HCT116 (cell line): ENCODE measurements at regions not wholly inside any gene's neighbourhood (a gene's known extent, or its start where the extent isn't known, plus 50 kb on each side); places are given as distances from the start of the nearest gene placed in this dataset.

ENCODE experiments used
- ATAC-seq: fragments of 200-7000 bp; cut with Tn5 transposase; 2 replicates; pipeline ENCODE4 v1.9.1; 2020; ENCODE audit warnings: mild to moderate bottlenecking, moderate library complexity
- BruUV-seq: library from RNA; stranded (reverse); fragments of 400-500 nt; replicated peaks from 2 replicates; lab custom pipeline; 2021; lab: Mats Ljungman, UMichigan
- CTCF ChIA-PET: fragments of 300-600 bp; sonication (Branson Sonifier 250); formaldehyde crosslinking; loops from one replicate; lab custom pipeline; 2021; ENCODE audit warnings: antibody characterized with exemption; lab: Charles Lee
- POLR2A ChIA-PET: fragments of 300-600, 350-600 bp; sonication (Branson Sonifier 250); formaldehyde crosslinking; loops from one replicate; lab custom pipeline; 2021; ENCODE audit warnings: antibody characterized with exemption; lab: Charles Lee
- RAD21 ChIA-PET, 2 experiments: fragments of 300-600 bp; sonication (Branson Sonifier 250); formaldehyde crosslinking; loops; one replicate each; lab custom pipeline; 2023; ENCODE audit warnings: low total read pairs in 2 of 2; ENCODE audit not compliant: uncharacterized antibody in 2 of 2, unreplicated experiment in 2 of 2, low non-redundant PET in 1 of 2; lab: Charles Lee
- DNase-seq: peaks from one replicate; pipeline ENCODE4 v3.0.0-alpha.2; 2010; ENCODE audit warnings: low read depth, low spot score
- H2AFZ ChIP-seq: fragments of 200-600 bp; shearing (Covaris generic), sonication (generic); 2 replicates; pipeline ENCODE4 v1.6.1; 2017; ENCODE audit warnings: low read depth, mixed run types, mixed read lengths, antibody characterized with exemption, low read length; ENCODE audit not compliant: poor library complexity, severe bottlenecking
- H3K27ac ChIP-seq: 2 replicates; pipeline ENCODE4 v1.5.1; 2012; ENCODE audit warnings: low read depth, low read length
- H3K27me3 ChIP-seq: fragments of 200-600 bp; sonication (generic); 2 replicates; pipeline ENCODE4 v1.6.1; 2016; ENCODE audit warnings: mixed run types, low read length, mixed read lengths; ENCODE audit not compliant: insufficient read depth
- H3K36me3 ChIP-seq, 2 experiments: fragments of 200-500 bp in 1 of 2; fragments of 200-600 bp in 1 of 2; sonication (Bioruptor generic) in 1 of 2; sonication (generic) in 1 of 2; 2 replicates each; pipeline versions ENCODE4 v1.5.1 to v1.6.1; 2014 to 2016; ENCODE audit warnings: low read length in 2 of 2, inconsistent platforms in 1 of 2, mixed read lengths in 1 of 2, mixed run types in 1 of 2; ENCODE audit not compliant: insufficient read depth in 2 of 2, control insufficient read depth in 1 of 2
- H3K4me1 ChIP-seq, 2 experiments: fragments of 200-600 bp in 1 of 2; sonication (generic) in 1 of 2; 2 replicates each; pipeline versions ENCODE4 v1.5.1 to v1.6.1; 2012 to 2017; ENCODE audit warnings: low read length in 2 of 2, inconsistent platforms in 1 of 2, mild to moderate bottlenecking in 1 of 2, mixed read lengths in 1 of 2, mixed run types in 1 of 2, moderate library complexity in 1 of 2; ENCODE audit not compliant: insufficient read depth in 2 of 2, control insufficient read depth in 1 of 2
- H3K4me2 ChIP-seq: fragments of 200-600 bp; sonication (generic); 2 replicates; pipeline ENCODE4 v1.6.1; 2017; ENCODE audit warnings: mixed run types, low read length, mixed read lengths
- H3K4me3 ChIP-seq, 2 experiments: fragments of 200-600 bp in 1 of 2; sonication (generic) in 1 of 2; replicated peaks in 1 of 2; 2 replicates each; pipeline ENCODE4 v1.5.1; 2011 to 2016; ENCODE audit warnings: low read length in 2 of 2, control low read depth in 1 of 2, low read depth in 1 of 2, mild to moderate bottlenecking in 1 of 2, mixed read lengths in 1 of 2, mixed run types in 1 of 2
- H3K79me2 ChIP-seq: fragments of 200-600 bp; sonication (generic); 2 replicates; pipeline ENCODE4 v1.6.1; 2017; ENCODE audit warnings: mild to moderate bottlenecking, mixed run types, low read length, moderate library complexity, mixed read lengths; ENCODE audit not compliant: insufficient read depth
- H3K9ac ChIP-seq: fragments of 200-600 bp; sonication (generic); 2 replicates; pipeline ENCODE4 v1.6.1; 2016; ENCODE audit warnings: low read length, mixed read lengths
- H3K9me2 ChIP-seq: fragments of 200-600 bp; sonication (generic), shearing (Covaris generic); 2 replicates; pipeline ENCODE4 v1.6.1; 2017; ENCODE audit warnings: mixed run types, mild to moderate bottlenecking, moderate library complexity; ENCODE audit not compliant: insufficient read depth
- H3K9me3 ChIP-seq, 2 experiments: fragments of 200-500 bp in 1 of 2; fragments of 200-600 bp in 1 of 2; sonication (Bioruptor generic) in 1 of 2; sonication (generic) in 1 of 2; 2 replicates each; pipeline ENCODE4 v1.6.1; 2014 to 2017; ENCODE audit warnings: low read length in 2 of 2, mixed read lengths in 2 of 2, inconsistent platforms in 1 of 2, low read depth in 1 of 2, mild to moderate bottlenecking in 1 of 2, mixed run types in 1 of 2, moderate library complexity in 1 of 2; ENCODE audit not compliant: control insufficient read depth in 1 of 2, insufficient read depth in 1 of 2
- H4K20me1 ChIP-seq: fragments of 200-600 bp; sonication (generic), shearing (Covaris generic); 2 replicates; pipeline ENCODE4 v1.6.1; 2017; ENCODE audit warnings: mixed run types, mild to moderate bottlenecking, moderate library complexity; ENCODE audit not compliant: insufficient read depth
- POLR2AphosphoS5 ChIP-seq: IDR thresholded peaks from 2 replicates; pipeline ENCODE4 v1.6.1; 2011; ENCODE audit warnings: mild to moderate bottlenecking, low read depth, low read length, moderate library complexity
- RAD21 ChIP-seq: IDR thresholded peaks from 2 replicates; pipeline ENCODE4 v1.6.1; 2012; ENCODE audit warnings: low read depth, mild to moderate bottlenecking
- intact Hi-C: fragments of 100-400 bp; cut with micrococcal nuclease; formaldehyde crosslinking; loops from 2 replicates; pipeline ENCODE4 v1.10.0; 2022
- TF ChIP-seq, protein P1 (sequence below): IDR thresholded peaks from 2 replicates; pipeline ENCODE4 v1.6.1; 2012
- TF ChIP-seq, protein P2 (sequence below), 3 experiments: fragments of 200-600 bp in 1 of 3; sonication (generic) in 1 of 3; IDR thresholded peaks in 2 of 3; conservative IDR thresholded peaks in 1 of 3; 2 replicates each; pipeline ENCODE4 v1.5.1; 2012 to 2017; ENCODE audit warnings: low read depth in 2 of 3, low read length in 2 of 3, antibody characterized with exemption in 1 of 3, borderline replicate concordance in 1 of 3, control low read depth in 1 of 3, mild to moderate bottlenecking in 1 of 3, mixed read lengths in 1 of 3, mixed run types in 1 of 3, moderate library complexity in 1 of 3; ENCODE audit not compliant: insufficient read depth in 1 of 3
- TF ChIP-seq, protein P3 (sequence below): IDR thresholded peaks from 2 replicates; pipeline ENCODE4 v1.6.1; 2012; ENCODE audit warnings: low read depth

DNA sequence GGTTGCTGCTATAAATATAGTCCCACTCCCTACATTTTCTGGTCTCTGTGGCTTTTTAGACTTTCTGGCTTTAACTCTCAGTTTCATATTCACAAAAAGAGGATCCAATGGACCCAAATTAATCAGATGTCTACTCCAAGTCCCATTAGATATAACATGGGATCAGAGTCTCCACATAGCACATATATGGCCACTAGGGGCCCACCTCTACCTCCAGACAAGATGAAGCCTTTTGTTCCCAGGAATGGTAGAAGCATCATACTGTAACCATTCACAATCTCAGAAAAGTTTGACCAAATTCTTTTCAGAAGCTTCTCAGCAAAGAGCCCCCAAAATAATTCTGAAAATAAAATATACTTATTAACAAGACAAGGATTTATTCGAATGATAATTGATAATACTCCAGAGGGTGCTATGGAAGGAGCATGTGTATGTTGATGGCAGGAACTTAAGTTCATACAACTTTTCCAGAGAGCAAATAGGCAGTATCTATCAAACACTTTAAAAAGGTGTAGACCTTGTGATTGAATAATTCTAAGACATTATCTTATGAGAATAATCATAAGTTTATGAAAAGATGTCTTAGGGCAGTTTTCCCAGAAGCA lies 382.3 kb upstream of the CRIM1 start:
- TF ChIP-seq RAD21 (peak; percentile 58), POLR2AphosphoS5 (no peak)
- TF ChIP-seq, protein P1, sequence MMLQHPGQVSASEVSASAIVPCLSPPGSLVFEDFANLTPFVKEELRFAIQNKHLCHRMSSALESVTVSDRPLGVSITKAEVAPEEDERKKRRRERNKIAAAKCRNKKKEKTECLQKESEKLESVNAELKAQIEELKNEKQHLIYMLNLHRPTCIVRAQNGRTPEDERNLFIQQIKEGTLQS, result no peak
- TF ChIP-seq, protein P2, sequence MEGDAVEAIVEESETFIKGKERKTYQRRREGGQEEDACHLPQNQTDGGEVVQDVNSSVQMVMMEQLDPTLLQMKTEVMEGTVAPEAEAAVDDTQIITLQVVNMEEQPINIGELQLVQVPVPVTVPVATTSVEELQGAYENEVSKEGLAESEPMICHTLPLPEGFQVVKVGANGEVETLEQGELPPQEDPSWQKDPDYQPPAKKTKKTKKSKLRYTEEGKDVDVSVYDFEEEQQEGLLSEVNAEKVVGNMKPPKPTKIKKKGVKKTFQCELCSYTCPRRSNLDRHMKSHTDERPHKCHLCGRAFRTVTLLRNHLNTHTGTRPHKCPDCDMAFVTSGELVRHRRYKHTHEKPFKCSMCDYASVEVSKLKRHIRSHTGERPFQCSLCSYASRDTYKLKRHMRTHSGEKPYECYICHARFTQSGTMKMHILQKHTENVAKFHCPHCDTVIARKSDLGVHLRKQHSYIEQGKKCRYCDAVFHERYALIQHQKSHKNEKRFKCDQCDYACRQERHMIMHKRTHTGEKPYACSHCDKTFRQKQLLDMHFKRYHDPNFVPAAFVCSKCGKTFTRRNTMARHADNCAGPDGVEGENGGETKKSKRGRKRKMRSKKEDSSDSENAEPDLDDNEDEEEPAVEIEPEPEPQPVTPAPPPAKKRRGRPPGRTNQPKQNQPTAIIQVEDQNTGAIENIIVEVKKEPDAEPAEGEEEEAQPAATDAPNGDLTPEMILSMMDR (IDR thresholded peaks at IDR 0.05 in 2 of 3, conservative IDR thresholded peaks at IDR 0.05 in 1 of 3; ENCODE audit: borderline replicate concordance in 1 of 3, insufficient read depth in 1 of 3, low read depth in 2 of 3, low read length in 2 of 3), result peak; percentile 28 to 70 (median 69); a peak in 5 of 6 replicates
- TF ChIP-seq, protein P3, sequence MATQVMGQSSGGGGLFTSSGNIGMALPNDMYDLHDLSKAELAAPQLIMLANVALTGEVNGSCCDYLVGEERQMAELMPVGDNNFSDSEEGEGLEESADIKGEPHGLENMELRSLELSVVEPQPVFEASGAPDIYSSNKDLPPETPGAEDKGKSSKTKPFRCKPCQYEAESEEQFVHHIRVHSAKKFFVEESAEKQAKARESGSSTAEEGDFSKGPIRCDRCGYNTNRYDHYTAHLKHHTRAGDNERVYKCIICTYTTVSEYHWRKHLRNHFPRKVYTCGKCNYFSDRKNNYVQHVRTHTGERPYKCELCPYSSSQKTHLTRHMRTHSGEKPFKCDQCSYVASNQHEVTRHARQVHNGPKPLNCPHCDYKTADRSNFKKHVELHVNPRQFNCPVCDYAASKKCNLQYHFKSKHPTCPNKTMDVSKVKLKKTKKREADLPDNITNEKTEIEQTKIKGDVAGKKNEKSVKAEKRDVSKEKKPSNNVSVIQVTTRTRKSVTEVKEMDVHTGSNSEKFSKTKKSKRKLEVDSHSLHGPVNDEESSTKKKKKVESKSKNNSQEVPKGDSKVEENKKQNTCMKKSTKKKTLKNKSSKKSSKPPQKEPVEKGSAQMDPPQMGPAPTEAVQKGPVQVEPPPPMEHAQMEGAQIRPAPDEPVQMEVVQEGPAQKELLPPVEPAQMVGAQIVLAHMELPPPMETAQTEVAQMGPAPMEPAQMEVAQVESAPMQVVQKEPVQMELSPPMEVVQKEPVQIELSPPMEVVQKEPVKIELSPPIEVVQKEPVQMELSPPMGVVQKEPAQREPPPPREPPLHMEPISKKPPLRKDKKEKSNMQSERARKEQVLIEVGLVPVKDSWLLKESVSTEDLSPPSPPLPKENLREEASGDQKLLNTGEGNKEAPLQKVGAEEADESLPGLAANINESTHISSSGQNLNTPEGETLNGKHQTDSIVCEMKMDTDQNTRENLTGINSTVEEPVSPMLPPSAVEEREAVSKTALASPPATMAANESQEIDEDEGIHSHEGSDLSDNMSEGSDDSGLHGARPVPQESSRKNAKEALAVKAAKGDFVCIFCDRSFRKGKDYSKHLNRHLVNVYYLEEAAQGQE, result no peak

More for the DNA sequence above, 382.3 kb upstream of the CRIM1 start:
- Histone ChIP-seq H3K9ac (no peak overlapping the region), H3K4me3 (no peak overlapping the region), H3K79me2 (no peaks in the 10 kb centered on the region), H3K4me2 (no peak overlapping the region), H3K36me3 (no peaks in the 10 kb centered on the region), H3K9me3 (no peaks in the 10 kb centered on the region), H3K4me1 (no peaks in the 10 kb centered on the region), H2AFZ (no peak overlapping the region), H3K9me2 (no peaks in the 10 kb centered on the region), H3K27ac (no peak overlapping the region), H3K27me3 (no peaks in the 10 kb centered on the region), H4K20me1 (no peaks in the 10 kb centered on the region)
- ChIA-PET RAD21 (no interaction called here), POLR2A (no interaction called here), CTCF (no interaction called here)
- ATAC-seq, result peak; percentile 81
- BruUV-seq, result no TSS peak
- intact Hi-C loops, result loop anchor here (1.0 to 10.0 kb wide), 2 partner anchors 349 to 702 kb away; no protein-coding TSS in a partner anchor
- DNase-seq, result no peak
